Activated CD8-positive, alpha-beta T cell treated with anti-CD3 and anti-CD28 coated beads for 36 hours (primary cell): ENCODE measurements at regions not wholly inside any gene's neighbourhood (a gene's known extent, or its start where the extent isn't known, plus 50 kb on each side); places are given as distances from the start of the nearest gene placed in this dataset.

Source experiments
- ATAC-seq: fragments of 200-7000 bp; cut with Tn5 transposase; one replicate; pipeline ENCODE4 v1.10.0; 2021; ENCODE audit warnings: mild to moderate bottlenecking, moderate library complexity
- CTCF ChIA-PET: fragments of 350-600 bp; sonication (Branson Sonifier 250); formaldehyde crosslinking; loops from one replicate; lab custom pipeline; 2021; ENCODE audit warnings: antibody characterized with exemption; lab: Charles Lee
- POLR2A ChIA-PET: fragments of 350-600 bp; sonication (Branson Sonifier 250); formaldehyde crosslinking; loops from one replicate; lab custom pipeline; 2021; ENCODE audit warnings: antibody characterized with exemption; lab: Charles Lee
- DNase-seq: peaks from one replicate; pipeline ENCODE4 v3.0.0-alpha.2; 2020
- H3K27ac Mint-ChIP-seq: one replicate; pipeline ENCODE4 v1.8.0; 2021; ENCODE audit warnings: mild to moderate bottlenecking, mixed read lengths
- H3K27me3 Mint-ChIP-seq: one replicate; pipeline ENCODE4 v1.8.0; 2021; ENCODE audit warnings: mixed read lengths
- H3K36me3 Mint-ChIP-seq: one replicate; pipeline ENCODE4 v1.8.0; 2021; ENCODE audit warnings: low read depth, mixed read lengths
- H3K4me1 Mint-ChIP-seq: one replicate; pipeline ENCODE4 v1.8.0; 2021; ENCODE audit warnings: low read depth, mixed read lengths
- H3K4me3 Mint-ChIP-seq: one replicate; pipeline ENCODE4 v1.8.0; 2021; ENCODE audit warnings: mild to moderate bottlenecking, moderate library complexity, mixed read lengths
- H3K9me3 Mint-ChIP-seq: one replicate; pipeline ENCODE4 v1.8.0; 2021; ENCODE audit warnings: mixed read lengths
- CTCF ChIP-seq: fragments of 200-600 bp; IDR thresholded peaks from one replicate; pipeline ENCODE4 v1.8.0; 2022; ENCODE audit warnings: antibody characterized with exemption, mild to moderate bottlenecking
- intact Hi-C: fragments of 100-400 bp; cut with micrococcal nuclease; formaldehyde crosslinking; loops from one replicate; pipeline ENCODE4 v1.10.0; 2022

DNA sequence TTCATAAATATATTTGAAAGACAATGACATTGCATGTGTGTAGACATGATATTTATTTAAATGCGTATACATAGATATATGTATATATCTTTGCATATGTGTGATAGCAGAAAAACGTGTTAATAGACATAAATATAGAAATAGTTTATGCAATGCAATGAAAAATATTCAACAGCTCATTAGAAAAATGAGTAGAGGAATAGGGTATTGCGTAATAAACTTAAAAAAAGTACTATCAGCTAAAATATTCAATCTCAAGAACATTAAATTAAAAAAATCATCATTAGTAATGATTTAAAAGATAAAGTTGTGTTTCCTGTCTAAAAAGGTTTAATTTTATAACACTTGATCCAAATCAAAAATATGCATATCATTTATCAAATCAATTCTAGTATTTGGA, 2101.5 kb upstream of the TENM3 start:
- Mint-ChIP-seq H3K4me3 (no peak overlapping the region), H3K27ac (no peak overlapping the region), H3K4me1 (no peaks in the 10 kb centered on the region), H3K9me3 (no peaks in the 10 kb centered on the region), H3K27me3 (no peaks in the 10 kb centered on the region), H3K36me3 (no peaks in the 10 kb centered on the region)
- ATAC-seq (no peak), DNase-seq (no peak)
- TF ChIP-seq CTCF = no peak
- intact Hi-C loops = no loop called here
- ChIA-PET POLR2A (no interaction called here), CTCF (no interaction called here)

DNA sequence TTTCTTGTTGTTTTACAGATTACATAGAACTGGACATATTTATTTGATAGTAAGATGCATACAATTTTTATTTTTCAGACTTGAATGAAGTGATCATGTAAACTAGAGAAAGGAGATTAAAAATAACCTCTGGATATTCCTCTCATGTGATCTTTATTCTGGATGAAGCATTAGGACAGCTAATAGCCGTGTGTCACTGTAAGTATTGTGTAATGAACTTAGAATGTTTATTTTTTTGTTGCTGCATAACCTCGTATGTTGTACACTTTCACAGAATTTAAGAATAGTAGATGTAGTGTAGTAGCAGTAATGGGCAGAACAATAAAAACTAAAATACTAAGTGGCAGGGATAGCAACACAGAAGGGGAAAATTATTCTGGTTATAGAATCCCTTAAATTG, 2094.5 kb upstream of the TENM3 start:
- DNase-seq = no peak
- TF ChIP-seq CTCF = no peak
- intact Hi-C loops = no loop called here
- Mint-ChIP-seq H3K27ac (no peak overlapping the region), H3K4me1 (no peaks in the 10 kb centered on the region), H3K27me3 (no peaks in the 10 kb centered on the region), H3K4me3 (no peak overlapping the region), H3K36me3 (no peaks in the 10 kb centered on the region), H3K9me3 (no peaks in the 10 kb centered on the region)
- no peak for ATAC-seq
- POLR2A ChIA-PET = no interaction called here
- CTCF ChIA-PET = no interaction called here

DNA sequence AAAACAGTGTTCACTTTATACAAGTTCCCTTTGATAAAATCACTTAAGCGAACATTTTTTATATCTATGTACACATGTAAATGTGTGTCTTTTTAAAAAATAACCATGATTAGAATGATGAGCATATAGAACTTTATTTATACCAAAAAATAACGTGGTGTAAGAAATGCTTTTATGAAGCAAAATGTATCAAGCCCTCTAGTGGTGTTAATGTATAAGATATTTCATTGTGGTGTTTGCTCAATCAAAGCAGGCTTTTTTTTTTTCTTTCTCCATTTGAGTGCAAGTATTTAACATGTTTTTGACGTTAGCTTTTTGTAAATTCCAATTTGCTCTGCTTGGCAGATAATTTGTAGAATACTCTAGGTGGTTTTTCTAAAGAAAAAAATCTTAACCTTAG, 2092.4 kb upstream of the TENM3 start:
- no peaks in the 10 kb centered on the region for H3K27me3 Mint-ChIP-seq
- no peak overlapping the region for H3K4me3 Mint-ChIP-seq
- peak; percentile 22 for TF ChIP-seq CTCF
- no peak overlapping the region for H3K27ac Mint-ChIP-seq
- no peaks in the 10 kb centered on the region for H3K4me1 Mint-ChIP-seq
- no peaks in the 10 kb centered on the region for H3K36me3 Mint-ChIP-seq
- intact Hi-C loops = no loop called here
- H3K9me3 Mint-ChIP-seq = no peaks in the 10 kb centered on the region
- DNase-seq (no peak), ATAC-seq (no peak)
- ChIA-PET CTCF (no interaction called here), POLR2A (no interaction called here)

GRCh38 chr4:180152831-180153230, 2090.4 kb upstream of the TENM3 start:
- ATAC-seq (no peak), DNase-seq (no peak)
- intact Hi-C loops = no loop called here
- no peaks in the 10 kb centered on the region for H3K9me3 Mint-ChIP-seq
- ChIA-PET POLR2A (no interaction called here), CTCF (no interaction called here)
- no peaks in the 10 kb centered on the region for H3K4me1 Mint-ChIP-seq
- no peak overlapping the region for H3K4me3 Mint-ChIP-seq
- no peak for TF ChIP-seq CTCF
- H3K27me3 Mint-ChIP-seq = no peaks in the 10 kb centered on the region
- H3K27ac Mint-ChIP-seq = no peak overlapping the region
- no peaks in the 10 kb centered on the region for H3K36me3 Mint-ChIP-seq

GRCh38 chr4:180153587-180153986, 2089.6 kb upstream of the TENM3 start:
- Mint-ChIP-seq H3K27me3 (no peaks in the 10 kb centered on the region), H3K4me3 (no peak overlapping the region), H3K27ac (no peak overlapping the region), H3K36me3 (no peaks in the 10 kb centered on the region), H3K9me3 (no peaks in the 10 kb centered on the region), H3K4me1 (no peaks in the 10 kb centered on the region)
- POLR2A ChIA-PET = no interaction called here
- ATAC-seq (no peak), DNase-seq (no peak)
- CTCF ChIA-PET = no interaction called here
- intact Hi-C loops = no loop called here
- no peak for TF ChIP-seq CTCF
